Ovary (tissue), 3 donors: ENCODE measurements at regions not wholly inside any gene's neighbourhood (a gene's known extent, or its start where the extent isn't known, plus 50 kb on each side); places are given as distances from the start of the nearest gene placed in this dataset.

ENCODE experiments used
- CTCF ChIP-seq, 3 donors: fragments of 450-650 bp in 2 of 3; fragments of 200-600 bp in 1 of 3; IDR thresholded peaks; one replicate each; pipeline versions ENCODE4 v1.5.1 to v1.8.0; 2016 to 2022; ENCODE audit warnings: antibody characterized with exemption in 3 of 3, mild to moderate bottlenecking in 1 of 3
- POLR2A ChIP-seq: fragments of 450-650 bp; IDR thresholded peaks from one replicate; pipeline ENCODE4 v1.6.1; 2017; ENCODE audit warnings: antibody characterized with exemption, mild to moderate bottlenecking, moderate library complexity
- donor health status: DM: no; HTN: no; CAD: no.

GRCh38 chr4:13721894-13722293 is 94.4 kb upstream of the BOD1L1 start:
- TF ChIP-seq CTCF (IDR thresholded peaks at IDR 0.05): no peak
- no peak for TF ChIP-seq POLR2A
